ENCODE measurements at regions not wholly inside any gene's neighbourhood (a gene's known extent, or its start where the extent isn't known, plus 50 kb on each side); places are given as distances from the start of the nearest gene placed in this dataset.
"Not testable (repeated sequence)": the region's sequence is repeated elsewhere in the genome, so short reads cannot be mapped to it uniquely, and the experiment has no call there.

- no peaks in the 10 kb centered on the region for H3K27me3 ChIP-seq
- no peak overlapping the region for H3K27ac ChIP-seq
- DNase-seq: no peak
- no peak for TF ChIP-seq CTCF (IDR thresholded peaks at IDR 0.05)
- intact Hi-C loops (cut with DNase I; ENCODE audit: low total_unique reads): no loop called here
- no peak overlapping the region for H3K4me3 ChIP-seq
- no peaks in the 10 kb centered on the region for H3K4me1 ChIP-seq
- no peaks in the 10 kb centered on the region for H3K36me3 ChIP-seq
- no peaks in the 10 kb centered on the region for H3K9me3 ChIP-seq
Measured at GRCh38 chr4:141870152-141870551, 233.8 kb downstream of the IL15 start.

- Histone ChIP-seq H3K36me3 (no peaks in the 10 kb centered on the region), H3K9me3 (no peaks in the 10 kb centered on the region), H3K4me3 (no peak overlapping the region), H3K27ac (no peak overlapping the region), H3K4me1 (no peaks in the 10 kb centered on the region), H3K27me3 (no peaks in the 10 kb centered on the region)
- TF ChIP-seq CTCF (IDR thresholded peaks at IDR 0.05): no peak
- intact Hi-C loops (cut with DNase I; ENCODE audit: low total_unique reads): no loop called here
- no peak for DNase-seq
Measured at GRCh38 chr4:141871086-141871770, 234.8 kb downstream of the IL15 start.

- H3K4me1 ChIP-seq; H3K4me3 ChIP-seq; H3K27ac ChIP-seq; intact Hi-C loops (cut with DNase I; ENCODE audit: low total_unique reads); H3K9me3 ChIP-seq; DNase-seq; H3K27me3 ChIP-seq; H3K36me3 ChIP-seq: not testable (repeated sequence)
Measured at GRCh38 chr4:141882650-141883049, 246.3 kb downstream of the IL15 start.

- no peak for TF ChIP-seq CTCF (IDR thresholded peaks at IDR 0.05)
- H3K4me1 ChIP-seq: no peaks in the 10 kb centered on the region
Measured at GRCh38 chr4:141884070-141884469, 247.7 kb downstream of the IL15 start.

GRCh38 chr4:141885112-141885511 lies 248.7 kb downstream of the IL15 start:
- Histone ChIP-seq H3K36me3 (no peaks in the 10 kb centered on the region), H3K9me3 (no peaks in the 10 kb centered on the region), H3K27me3 (no peaks in the 10 kb centered on the region), H3K27ac (no peak overlapping the region), H3K4me3 (no peak overlapping the region), H3K4me1 (no peaks in the 10 kb centered on the region)
- TF ChIP-seq CTCF (IDR thresholded peaks at IDR 0.05): no peak
- no peak for DNase-seq
- intact Hi-C loops (cut with DNase I; ENCODE audit: low total_unique reads): no loop called here

More at GRCh38 chr4:141884070-141884469, 247.7 kb downstream of the IL15 start:
- Histone ChIP-seq H3K27ac (no peak overlapping the region), H3K4me3 (no peak overlapping the region), H3K27me3 (no peaks in the 10 kb centered on the region), H3K36me3 (no peaks in the 10 kb centered on the region), H3K9me3 (no peaks in the 10 kb centered on the region)
- intact Hi-C loops (cut with DNase I; ENCODE audit: low total_unique reads): no loop called here
- DNase-seq: no peak

GRCh38 chr4:141890279-141890678 lies 253.9 kb downstream of the IL15 start:
- Histone ChIP-seq H3K27ac (no peak overlapping the region), H3K4me1 (no peaks in the 10 kb centered on the region), H3K4me3 (no peak overlapping the region), H3K27me3 (no peaks in the 10 kb centered on the region), H3K9me3 (no peaks in the 10 kb centered on the region), H3K36me3 (no peaks in the 10 kb centered on the region)
- intact Hi-C loops (cut with DNase I; ENCODE audit: low total_unique reads): no loop called here
- no peak for TF ChIP-seq CTCF (IDR thresholded peaks at IDR 0.05)
- DNase-seq: no peak
